PFSK-1 (cell line): ENCODE measurements at regions not wholly inside any gene's neighbourhood (a gene's known extent, or its start where the extent isn't known, plus 50 kb on each side); places are given as distances from the start of the nearest gene placed in this dataset.

Source experiments
- FOXP2 ChIP-seq: optimal IDR thresholded peaks from 2 replicates; pipeline ENCODE3; 2011; ENCODE audit warnings: borderline replicate concordance, control low read depth, inconsistent platforms; ENCODE audit not compliant: insufficient read depth; ENCODE audit errors: extremely low read length, extremely low read depth
- POLR2AphosphoS5 ChIP-seq: IDR thresholded peaks from 2 replicates; pipeline ENCODE4 v1.6.1; 2012; ENCODE audit warnings: low read depth, mild to moderate bottlenecking, control low read depth, low read length, moderate library complexity
- REST ChIP-seq, 2 experiments: IDR thresholded peaks; 2 replicates each; pipeline versions ENCODE4 v1.6.1 to v1.8.0; 2011 to 2012; ENCODE audit warnings: low read depth in 2 of 2, low read length in 2 of 2, control low read depth in 1 of 2, inconsistent platforms in 1 of 2, mild to moderate bottlenecking in 1 of 2, moderate library complexity in 1 of 2; ENCODE audit not compliant: insufficient read depth in 1 of 2
- SIN3A ChIP-seq: IDR thresholded peaks from 2 replicates; pipeline ENCODE4 v1.6.1; 2012; ENCODE audit warnings: mild to moderate bottlenecking, low read length, moderate library complexity, borderline replicate concordance; ENCODE audit not compliant: insufficient read depth
- TAF1 ChIP-seq: IDR thresholded peaks from 2 replicates; pipeline ENCODE4 v1.6.1; 2012; ENCODE audit warnings: low read length, control low read depth, borderline replicate concordance; ENCODE audit not compliant: insufficient read depth

- TF ChIP-seq POLR2AphosphoS5 (no peak), TAF1 (no peak), REST (IDR thresholded peaks at IDR 0.05; ENCODE audit: insufficient read depth in 1 of 2, low read depth in 2 of 2, low read length in 2 of 2) (no peak), FOXP2 (no peak), SIN3A (no peak)
Observed at GRCh38 chr15:69732133-69732532, 279.5 kb downstream of the RPLP1 start.

- TF ChIP-seq SIN3A (no peak), FOXP2 (no peak), REST (IDR thresholded peaks at IDR 0.05; ENCODE audit: insufficient read depth in 1 of 2, low read depth in 2 of 2, low read length in 2 of 2) (no peak), TAF1 (no peak), POLR2AphosphoS5 (no peak)
Observed at GRCh38 chr15:69734699-69735098, 282.1 kb downstream of the RPLP1 start.

DNA sequence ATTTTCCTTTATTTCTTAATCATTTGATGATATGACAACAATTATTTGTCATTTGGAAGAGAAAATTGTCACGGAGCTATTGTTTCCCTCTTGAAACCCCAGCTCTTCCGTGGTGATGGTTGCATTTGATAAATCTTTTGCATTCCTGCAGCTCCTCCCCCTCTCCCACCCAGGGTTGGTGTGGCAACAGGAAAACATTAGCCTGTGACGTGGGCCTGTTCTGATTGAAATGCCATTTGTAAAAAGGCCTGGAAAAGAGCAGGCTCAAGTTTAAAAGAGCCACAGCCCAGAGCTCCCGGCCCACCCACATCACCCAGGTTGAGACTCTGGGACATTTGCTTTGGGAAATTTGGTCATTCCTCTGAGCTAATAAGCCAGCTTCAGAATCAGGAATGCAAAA, 282.5 kb downstream of the RPLP1 start:
- no peak for TF ChIP-seq FOXP2
- TF ChIP-seq SIN3A: no peak
- TF ChIP-seq REST (IDR thresholded peaks at IDR 0.05; ENCODE audit: insufficient read depth in 1 of 2, low read depth in 2 of 2, low read length in 2 of 2): no peak
- TF ChIP-seq POLR2AphosphoS5: no peak
- no peak for TF ChIP-seq TAF1

GRCh38 chr15:69736161-69736560, 283.5 kb downstream of the RPLP1 start:
- TF ChIP-seq TAF1: no peak
- no peak for TF ChIP-seq REST (IDR thresholded peaks at IDR 0.05; ENCODE audit: insufficient read depth in 1 of 2, low read depth in 2 of 2, low read length in 2 of 2)
- no peak for TF ChIP-seq SIN3A
- TF ChIP-seq FOXP2: no peak
- no peak for TF ChIP-seq POLR2AphosphoS5

GRCh38 chr15:69737916-69738315, 285.3 kb downstream of the RPLP1 start:
- TF ChIP-seq FOXP2 (no peak), TAF1 (no peak), POLR2AphosphoS5 (no peak), REST (IDR thresholded peaks at IDR 0.05; ENCODE audit: insufficient read depth in 1 of 2, low read depth in 2 of 2, low read length in 2 of 2) (no peak), SIN3A (no peak)
